NCI-H1930 (cell line): ENCODE measurements at regions not wholly inside any gene's neighbourhood (a gene's known extent, or its start where the extent isn't known, plus 50 kb on each side); places are given as distances from the start of the nearest gene placed in this dataset.
"Not testable (repeated sequence)": the region's sequence is repeated elsewhere in the genome, so short reads cannot be mapped to it uniquely, and the experiment has no call there.

ENCODE experiments used
- DNase-seq, 2 experiments: peaks; one replicate each; lab custom pipeline; 2025; lab: John Stamatoyannopoulos, UW

DNA sequence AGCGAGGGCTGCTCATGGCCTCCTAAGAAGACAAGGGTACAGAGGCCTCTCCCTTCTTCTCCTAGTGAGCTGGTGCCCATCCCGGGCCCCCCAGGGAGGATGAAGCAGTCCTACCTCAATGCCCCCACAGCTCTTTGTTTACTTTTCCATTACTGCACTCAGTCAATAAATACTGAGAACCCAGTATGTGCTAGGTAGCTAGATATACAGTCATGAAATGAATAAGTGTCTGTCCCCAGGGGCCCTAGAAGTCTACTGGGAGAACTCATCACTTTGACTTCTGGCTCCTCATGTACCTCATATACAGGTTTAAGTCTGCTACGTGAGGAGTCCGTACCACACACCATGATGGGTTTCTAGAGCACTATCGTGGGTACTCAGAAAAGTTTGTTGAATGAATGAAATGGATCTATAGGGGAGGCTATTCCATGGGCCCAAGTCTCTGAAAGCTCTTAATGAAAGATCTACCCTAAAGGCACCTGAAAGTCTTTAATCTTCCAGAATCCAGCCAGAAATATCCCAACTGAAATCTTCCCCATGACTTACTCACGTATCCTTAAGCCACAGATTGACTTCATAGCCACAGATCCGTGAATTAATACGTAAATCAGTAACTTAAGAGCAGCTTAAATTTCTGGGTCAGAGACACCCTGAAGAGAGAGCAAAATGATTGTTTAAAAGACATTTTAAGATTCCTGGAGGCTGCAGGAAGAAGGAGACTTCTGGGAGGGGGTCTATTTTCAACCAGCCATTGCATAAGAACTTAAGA is 51.6 kb upstream of the POMP start:
- DNase-seq, result no peak

DNA sequence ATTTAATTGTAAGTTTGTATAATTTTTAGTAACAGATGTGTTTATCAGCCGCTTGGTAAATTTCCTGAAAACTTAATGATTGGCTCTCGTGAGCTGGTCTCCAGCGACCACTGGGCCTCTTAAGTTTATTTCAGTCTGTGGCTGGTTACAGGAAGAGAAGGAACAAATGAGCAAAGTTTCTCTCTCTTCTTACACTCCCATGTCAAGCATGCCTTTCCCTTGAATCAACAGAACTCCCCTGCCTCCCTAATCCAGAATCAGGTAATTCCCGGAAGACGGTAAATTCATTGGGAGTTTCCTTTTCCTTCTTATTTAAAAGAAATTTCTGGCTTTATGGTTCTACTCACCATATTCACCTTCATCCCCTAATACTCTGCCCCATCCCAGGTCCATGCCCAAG is 52.5 kb upstream of the POMP start:
- DNase-seq, result no peak

GRCh38 chr13:28605147-28605546 is 53.8 kb upstream of the POMP start:
- not testable (repeated sequence) for DNase-seq

DNA sequence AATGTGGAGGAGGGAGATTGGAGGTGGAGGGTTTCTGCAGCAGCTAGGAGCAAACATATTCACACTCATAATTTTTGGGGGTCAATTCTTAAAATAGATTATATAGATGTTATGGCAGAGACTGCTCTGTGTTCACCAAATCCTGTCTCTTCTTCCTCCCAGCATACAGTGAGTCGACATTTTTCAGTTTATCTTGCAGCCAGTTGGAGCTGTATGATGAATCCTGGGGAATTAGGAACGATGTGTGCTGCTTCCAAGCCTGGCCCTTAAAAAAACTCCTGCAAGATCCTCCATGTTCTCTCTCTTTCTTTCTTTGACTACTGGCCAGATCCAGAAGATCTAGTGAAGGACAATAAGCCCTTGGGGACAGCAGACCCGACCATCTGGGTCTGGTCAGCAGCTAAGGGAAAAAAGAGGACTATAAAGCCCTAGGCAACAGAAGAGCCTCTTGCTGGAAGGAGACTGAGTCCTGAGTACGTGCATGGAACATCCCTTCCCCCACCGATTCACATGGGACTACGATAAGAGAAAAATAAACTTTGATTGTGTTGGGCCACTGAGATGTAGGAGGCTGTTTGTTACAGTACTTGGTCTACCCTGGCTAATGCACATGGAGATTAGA is 55.8 kb upstream of the POMP start:
- DNase-seq, result no peak

GRCh38 chr13:28602580-28602979 is 56.4 kb upstream of the POMP start:
- no peak for DNase-seq

DNA sequence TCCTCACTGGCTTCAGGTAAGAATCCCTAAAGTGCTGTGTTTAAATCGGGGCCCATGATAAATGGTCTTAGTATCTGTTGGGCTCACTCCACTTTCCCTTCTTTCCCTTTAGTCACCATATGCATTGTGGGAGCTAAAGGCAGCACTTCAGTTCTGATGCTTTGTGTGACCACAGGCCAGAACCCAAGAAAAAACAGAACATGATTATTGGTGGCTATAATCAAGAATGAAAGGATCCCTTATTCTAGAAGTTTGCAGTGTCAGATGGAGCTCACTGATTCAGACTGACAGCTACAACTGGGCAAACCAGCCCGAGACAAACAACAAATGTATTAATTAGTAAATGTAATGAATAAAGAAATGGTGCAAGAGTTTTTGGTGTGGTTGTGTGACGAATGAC is 57.3 kb upstream of the POMP start:
- no peak for DNase-seq

DNA sequence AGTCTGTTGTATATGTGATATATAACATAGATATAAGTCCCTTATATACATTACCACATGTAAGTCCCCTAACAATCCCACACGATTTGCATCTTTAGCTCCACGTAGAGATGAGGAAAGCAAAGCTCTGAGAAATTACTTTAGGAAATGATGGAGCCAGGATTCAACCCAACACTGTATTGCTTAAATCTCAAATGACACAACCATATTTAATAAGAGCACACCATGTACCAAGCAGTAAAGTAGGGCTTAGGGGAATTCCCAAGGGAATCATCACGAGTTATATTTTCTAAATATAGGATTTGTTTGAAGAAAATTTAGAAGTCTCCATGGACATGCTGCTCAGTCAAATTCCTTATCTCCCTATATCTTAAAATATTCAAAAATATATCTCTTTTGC is 61.3 kb upstream of the POMP start:
- DNase-seq, result no peak

DNA sequence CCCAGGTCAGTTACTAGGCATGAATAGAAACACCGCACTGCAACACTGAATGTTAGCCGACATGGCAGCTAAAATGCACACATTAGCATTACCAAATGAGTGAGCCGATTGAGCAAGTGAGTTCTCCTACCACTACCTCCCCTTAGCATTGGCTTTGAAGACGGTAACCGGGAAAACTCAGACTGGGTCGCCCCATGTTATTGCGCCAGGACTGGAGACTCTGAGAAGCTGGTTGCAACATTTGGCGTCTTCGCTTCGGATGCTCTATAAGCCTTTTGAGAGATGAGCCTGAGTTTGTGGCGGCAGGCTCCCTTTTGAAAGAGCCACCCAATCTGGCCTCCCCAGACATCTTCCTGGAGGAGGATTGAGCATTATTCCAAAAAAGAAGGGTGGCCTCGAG is 68.5 kb upstream of the POMP start:
- no peak for DNase-seq

GRCh38 chr13:28588296-28588695 is 70.6 kb upstream of the POMP start:
- no peak for DNase-seq

DNA sequence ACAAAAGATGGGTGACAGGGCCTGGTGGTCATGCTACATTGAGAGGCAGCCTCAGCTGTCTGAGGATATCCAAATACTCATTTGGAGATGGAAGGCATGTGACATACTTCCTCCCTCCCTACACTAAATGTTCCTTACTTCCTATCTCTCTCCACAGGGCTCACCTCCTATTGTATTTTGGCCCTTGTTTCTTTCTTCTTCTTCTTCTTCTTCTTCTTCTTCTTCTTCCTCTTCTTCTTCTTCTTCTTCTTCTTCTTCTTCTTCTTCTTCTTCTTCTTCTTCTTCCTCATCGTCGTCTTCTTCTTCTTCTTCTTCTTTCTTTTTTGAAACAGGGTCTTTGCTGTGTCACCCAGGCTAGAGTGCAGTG is 71.8 kb upstream of the POMP start:
- no peak for DNase-seq

DNA sequence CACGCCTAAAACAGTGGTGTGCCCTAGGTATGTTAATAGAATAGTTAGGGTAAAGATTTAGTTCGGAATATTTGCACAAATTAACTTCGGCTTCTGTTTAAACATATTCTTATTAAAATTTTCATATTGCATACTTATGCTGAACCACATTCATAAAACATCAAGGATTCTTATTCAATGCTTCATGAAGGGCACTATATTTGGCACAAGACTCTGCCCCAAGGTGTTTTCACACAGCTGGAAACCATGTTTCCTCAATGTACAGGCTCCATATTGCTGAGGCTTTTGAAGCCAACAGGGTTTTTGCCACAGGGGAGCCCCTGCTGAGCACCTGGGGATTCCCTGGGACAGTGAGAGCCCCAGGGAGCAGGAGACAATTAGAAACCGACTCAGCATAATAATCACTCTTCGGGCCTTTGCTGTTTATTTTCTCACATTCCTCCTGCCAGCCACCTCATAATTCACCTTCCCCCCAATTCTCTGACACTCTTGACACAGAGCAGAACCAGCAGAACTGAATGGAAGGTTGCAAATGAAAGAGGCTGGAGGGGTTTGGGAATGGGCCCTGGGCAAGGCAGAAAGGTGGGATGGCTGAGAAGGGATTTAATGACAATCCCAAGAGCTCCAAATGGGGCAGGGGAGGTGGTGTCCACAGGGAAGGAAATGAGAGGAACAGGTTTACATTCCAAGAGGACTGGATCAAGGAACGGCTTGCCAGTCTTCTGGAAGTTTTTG is 72.3 kb upstream of the POMP start:
- no peak for DNase-seq

DNA sequence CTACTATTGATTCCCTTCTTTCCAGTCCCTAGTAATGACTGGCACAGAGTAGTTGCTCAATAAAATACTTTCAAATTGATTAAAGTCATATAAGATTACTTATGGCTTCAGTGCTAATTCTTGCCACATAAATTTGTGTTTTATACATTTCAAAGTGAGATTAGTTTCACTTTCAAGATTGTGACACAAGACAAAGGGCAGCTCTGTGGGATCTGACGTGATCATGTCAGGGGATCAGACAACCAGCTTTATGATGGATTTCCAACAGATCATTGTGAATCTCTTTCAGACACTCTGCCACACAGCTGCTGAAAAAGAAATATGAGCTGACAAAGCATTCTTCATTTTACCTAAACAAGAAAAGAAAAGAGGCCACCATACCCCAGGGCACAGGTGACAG is 73.4 kb upstream of the POMP start:
- DNase-seq, result no peak

DNA sequence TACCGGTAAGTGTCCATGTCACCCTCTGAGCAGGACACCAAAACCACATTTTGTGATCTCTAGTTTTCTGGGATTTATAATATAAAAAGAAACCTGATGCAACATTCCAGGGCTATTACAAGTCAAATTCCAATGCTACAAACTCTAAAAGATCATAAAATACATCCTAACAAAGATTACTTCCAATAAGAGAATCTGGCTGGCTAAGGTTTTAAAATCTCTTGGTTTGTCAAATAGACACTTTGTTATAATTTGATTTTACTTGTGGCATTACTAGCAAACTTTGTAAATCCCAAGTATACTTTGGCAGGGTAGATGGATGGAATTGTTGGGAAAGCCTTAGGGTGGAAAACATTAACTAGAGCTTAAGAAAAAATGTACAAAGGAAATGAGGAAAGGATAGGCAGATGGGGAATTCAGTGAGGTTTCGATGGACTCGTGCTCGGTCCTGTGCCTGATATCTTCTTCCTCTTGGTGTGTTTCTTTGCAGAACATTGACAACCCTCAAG is 74.0 kb upstream of the POMP start:
- DNase-seq, result no peak

- no peak for DNase-seq
These were observed 75.3 kb upstream of the POMP start for GRCh38 chr13:28583651-28584091.

GRCh38 chr13:28582892-28583240 is 76.1 kb upstream of the POMP start:
- no peak for DNase-seq

- DNase-seq, result no peak
These were observed 76.6 kb upstream of the POMP start for GRCh38 chr13:28582225-28582891.

- DNase-seq, result no peak
These were observed 77.5 kb upstream of the POMP start for GRCh38 chr13:28581451-28581850.

DNA sequence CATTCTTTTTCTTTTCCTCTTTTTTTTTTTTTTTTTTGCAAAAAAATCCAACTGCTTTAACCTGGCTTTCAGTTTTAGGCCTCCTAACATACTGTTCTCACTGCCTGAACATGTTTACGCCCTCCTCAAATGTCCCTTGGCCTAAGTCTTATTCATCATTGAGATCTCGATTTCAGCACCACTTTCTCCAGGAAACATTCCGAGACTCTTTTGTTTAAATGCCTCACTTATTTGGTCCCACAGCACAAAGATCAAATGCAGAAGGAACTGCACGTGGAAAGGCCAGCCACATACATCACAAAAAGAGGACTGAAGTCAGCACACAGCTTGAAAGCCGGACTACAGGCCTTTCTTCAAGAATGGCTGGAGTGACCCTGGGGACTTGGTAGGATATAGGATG is 79.2 kb upstream of the POMP start:
- no peak for DNase-seq

DNA sequence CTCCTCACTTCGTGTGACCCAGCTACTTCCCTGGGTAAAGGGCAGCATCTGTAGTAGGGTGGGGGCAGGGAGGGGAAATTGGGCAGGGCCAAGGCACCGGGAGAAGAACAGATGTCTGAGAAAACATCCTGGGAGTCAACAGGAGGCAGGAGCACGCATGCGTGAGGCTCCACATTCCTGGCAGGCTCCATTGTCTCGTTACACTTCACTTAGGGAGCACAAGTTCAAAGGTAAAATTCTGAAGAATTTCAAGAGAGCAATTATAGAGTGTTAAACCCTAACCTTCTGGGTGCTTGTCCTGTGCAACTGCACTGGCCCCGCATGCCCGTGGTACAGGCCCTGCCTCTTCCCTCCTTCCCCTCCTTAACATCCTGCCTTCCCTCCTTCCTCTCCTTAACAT is 79.6 kb upstream of the POMP start:
- no peak for DNase-seq

DNA sequence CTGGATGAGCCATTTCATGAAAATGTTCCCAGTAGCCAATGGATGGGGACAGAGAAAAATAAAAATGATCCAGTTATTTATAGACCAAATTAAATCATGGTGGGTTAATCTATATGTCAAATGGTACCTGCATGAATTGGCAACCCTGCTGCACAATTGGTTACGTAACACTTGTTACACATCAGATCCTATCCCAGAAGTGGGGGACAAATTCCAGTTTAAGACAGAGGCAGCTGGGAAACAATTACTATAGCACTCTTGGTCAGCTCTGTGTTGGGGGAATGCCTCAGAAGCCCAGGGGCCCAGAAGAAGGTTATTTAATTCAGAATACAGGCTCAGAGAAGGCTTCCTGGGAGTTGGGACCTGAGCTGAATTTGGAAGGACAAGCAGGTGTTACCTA is 81.1 kb upstream of the FLT1 start:
- no peak for DNase-seq

DNA sequence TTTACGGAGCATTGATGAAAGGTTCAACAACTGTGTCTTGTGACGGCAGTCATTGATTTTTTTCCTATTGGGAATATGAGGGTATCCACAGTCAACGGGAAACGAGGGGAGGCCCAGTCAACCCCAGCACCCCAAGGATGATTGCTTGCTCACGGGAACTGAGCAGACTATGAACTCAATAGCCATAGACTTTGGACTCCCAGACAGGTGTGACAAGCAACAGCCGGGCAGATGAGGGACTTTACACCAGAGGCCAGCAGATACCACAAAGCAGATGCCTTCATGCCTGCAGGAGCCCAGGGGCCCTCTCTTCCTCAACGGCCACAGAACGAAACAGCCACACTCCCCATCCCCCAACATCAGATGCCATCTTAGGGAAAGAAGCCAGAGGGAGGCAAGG is 80.3 kb upstream of the FLT1 start:
- DNase-seq, result no peak

DNA sequence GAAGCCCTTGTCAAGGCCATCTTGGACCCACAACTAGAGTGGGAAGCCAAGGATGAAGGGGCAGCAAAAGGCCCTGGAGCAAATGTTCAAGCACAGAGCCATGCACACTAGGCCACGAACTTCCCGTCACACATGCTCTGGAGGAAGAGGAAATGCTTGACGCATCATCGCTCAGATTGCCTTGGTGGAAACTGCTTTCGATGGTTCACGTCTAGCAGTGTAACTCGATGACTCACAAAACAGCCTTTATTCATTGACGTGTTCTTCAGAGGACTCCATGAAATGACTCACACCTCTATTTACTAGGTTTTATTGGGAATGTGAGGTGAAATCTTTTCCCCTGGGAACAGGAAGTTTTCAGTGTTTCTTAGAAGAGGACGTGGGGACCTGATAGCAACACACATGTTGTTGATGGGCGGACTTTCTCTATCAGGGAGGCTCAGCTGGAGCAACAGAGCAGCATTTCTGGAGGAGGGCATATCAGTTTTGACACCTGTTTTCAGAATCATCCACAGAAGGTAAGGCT is 79.8 kb upstream of the FLT1 start:
- no peak for DNase-seq
